Activated T-helper 1 cell treated with anti-CD3 and anti-CD28 coated beads, Interleukin-12 subunit alpha, Interleukin-12 subunit beta, Interleukin-2, Interleukin-4 antibody, amounts not matched to agents 30 ng/mL and 10 ng/mL and 1 ng/mL, durations not matched to agents 14 hours and 24 hours and 36 hours (primary cell): ENCODE measurements at regions not wholly inside any gene's neighbourhood (a gene's known extent, or its start where the extent isn't known, plus 50 kb on each side); places are given as distances from the start of the nearest gene placed in this dataset.
"Not testable (repeated sequence)": the region's sequence is repeated elsewhere in the genome, so short reads cannot be mapped to it uniquely, and the experiment has no call there.

Source experiments
- DNase-seq: peaks from one replicate; pipeline ENCODE4 v3.0.0; 2021; ENCODE audit warnings: low spot score
- H3K27ac Mint-ChIP-seq: one replicate; pipeline ENCODE4 v1.8.0; 2021; ENCODE audit warnings: mild to moderate bottlenecking, mixed read lengths
- H3K27me3 Mint-ChIP-seq: one replicate; pipeline ENCODE4 v1.8.0; 2022; ENCODE audit warnings: mild to moderate bottlenecking, moderate library complexity, mixed read lengths; ENCODE audit not compliant: insufficient read depth
- H3K36me3 Mint-ChIP-seq: one replicate; pipeline ENCODE4 v1.8.0; 2021; ENCODE audit warnings: low read depth, mixed read lengths
- H3K4me1 Mint-ChIP-seq: one replicate; pipeline ENCODE4 v1.8.0; 2021; ENCODE audit warnings: low read depth, mixed read lengths
- H3K4me3 Mint-ChIP-seq: one replicate; pipeline ENCODE4 v1.8.0; 2021; ENCODE audit warnings: mild to moderate bottlenecking, moderate library complexity, mixed read lengths
- H3K9me3 Mint-ChIP-seq: one replicate; pipeline ENCODE4 v1.8.0; 2021; ENCODE audit warnings: mixed read lengths
- intact Hi-C: fragments of 100-400 bp; cut with micrococcal nuclease; formaldehyde crosslinking; loops from one replicate; pipeline ENCODE4 v1.15.1; 2024

DNA sequence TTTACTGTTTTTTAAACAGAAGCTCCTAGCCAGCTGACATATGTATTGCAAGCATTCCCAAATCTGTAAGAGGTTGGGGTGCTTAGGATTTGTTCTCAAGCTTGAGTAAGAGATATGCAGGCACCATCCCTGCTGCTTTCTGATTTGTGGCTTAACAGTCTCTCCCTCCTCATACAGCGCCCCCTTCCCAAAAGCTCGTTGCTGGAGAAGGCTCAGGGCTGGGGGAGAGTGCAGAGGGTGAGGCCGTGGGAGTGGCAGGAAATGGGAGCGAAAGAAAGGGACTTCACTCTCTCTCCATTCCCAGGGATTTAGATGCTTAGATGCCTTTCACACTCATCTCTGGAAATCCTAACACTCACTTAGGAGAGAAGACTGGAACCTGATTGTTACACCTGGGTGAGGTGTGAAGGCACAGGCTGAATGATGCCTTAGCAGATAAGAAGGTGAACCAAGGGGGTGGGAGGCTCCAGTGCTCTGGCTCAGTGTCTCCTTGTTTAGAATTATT, 172.0 kb downstream of the C12orf75 start:
- Mint-ChIP-seq H3K27me3 (peaks cover 4% of the 10 kb centered on the region), H3K9me3 (no peaks in the 10 kb centered on the region), H3K27ac (no peak overlapping the region), H3K36me3 (no peaks in the 10 kb centered on the region), H3K4me3 (no peak overlapping the region), H3K4me1 (no peaks in the 10 kb centered on the region)
- DNase-seq: no peak
- intact Hi-C loops: no loop called here

DNA sequence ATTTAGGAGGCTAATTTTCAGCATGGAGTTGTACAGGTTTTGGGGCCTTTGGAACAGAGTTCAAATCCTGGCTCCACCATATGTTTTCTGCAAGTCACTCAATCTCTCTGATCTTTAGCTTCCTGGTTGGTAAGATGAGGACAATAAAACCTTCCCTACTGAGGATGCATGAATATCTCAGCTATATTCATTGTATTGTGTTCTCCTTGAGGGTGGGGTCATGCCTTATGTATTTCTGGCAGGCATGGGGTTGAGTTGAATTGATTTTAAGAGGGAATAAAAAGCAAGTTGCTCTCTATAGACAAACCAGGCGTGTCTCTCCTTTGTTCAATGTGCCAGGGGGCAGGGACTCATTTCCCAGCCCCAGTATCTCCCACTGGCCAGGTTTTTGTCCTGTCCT, 173.1 kb downstream of the C12orf75 start:
- intact Hi-C loops: no loop called here
- no peak for DNase-seq
- no peaks in the 10 kb centered on the region for H3K9me3 Mint-ChIP-seq
- H3K36me3 Mint-ChIP-seq: no peaks in the 10 kb centered on the region
- peaks cover 4% of the 10 kb centered on the region for H3K27me3 Mint-ChIP-seq
- no peak overlapping the region for H3K27ac Mint-ChIP-seq
- H3K4me1 Mint-ChIP-seq: no peaks in the 10 kb centered on the region
- H3K4me3 Mint-ChIP-seq: no peak overlapping the region

DNA sequence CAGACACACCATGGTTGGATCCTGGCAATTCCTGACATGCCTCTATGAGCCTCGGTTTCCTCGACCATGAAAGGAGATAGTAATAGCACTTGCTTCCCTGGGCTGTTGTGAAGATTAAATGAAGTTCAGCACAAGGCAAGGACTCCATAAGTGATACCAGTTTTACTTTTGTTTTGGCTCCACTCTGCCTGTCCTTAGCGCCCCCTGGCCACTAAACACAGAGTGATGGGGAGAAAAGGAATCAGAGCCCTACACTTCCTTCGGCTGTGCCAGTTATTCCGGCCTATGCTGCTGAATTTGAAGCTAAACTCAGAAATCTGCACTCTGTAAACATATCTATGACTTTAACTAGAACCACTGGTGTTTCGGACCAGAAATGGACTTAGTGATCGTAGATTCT, 173.8 kb downstream of the C12orf75 start:
- Mint-ChIP-seq H3K36me3 (no peaks in the 10 kb centered on the region), H3K27ac (no peak overlapping the region)
- intact Hi-C loops: no loop called here

DNA sequence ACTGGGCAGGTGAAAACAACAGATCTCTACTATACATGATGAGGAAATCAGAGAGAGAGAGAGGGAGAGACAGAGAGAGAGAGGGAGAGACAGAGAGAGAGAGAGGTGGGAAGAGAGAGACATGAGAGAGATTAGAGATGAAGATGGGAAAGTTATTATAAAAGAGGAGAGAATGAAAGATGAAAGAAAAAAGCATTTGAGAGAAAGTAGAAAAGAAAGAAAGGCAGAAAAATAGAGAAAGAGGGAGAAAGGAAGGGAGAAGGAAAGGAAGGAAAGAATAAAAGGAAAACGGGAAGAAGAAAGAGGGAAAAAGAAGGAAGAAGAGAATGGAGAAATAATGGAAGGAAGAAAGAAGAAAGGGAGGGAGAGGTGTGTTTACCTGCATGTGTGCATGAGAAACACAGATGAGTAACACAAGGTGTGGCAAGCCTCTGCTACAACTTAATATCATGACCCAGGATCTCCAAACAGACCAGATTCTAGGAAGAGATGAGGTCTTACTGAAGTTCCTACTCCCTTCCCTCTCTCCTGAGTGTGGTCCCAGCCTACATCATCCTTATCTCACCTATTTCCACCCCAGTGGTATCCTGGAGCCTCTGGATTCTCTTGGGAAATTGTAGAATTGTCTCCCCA, 176.3 kb downstream of the C12orf75 start:
- H3K9me3 Mint-ChIP-seq: no peaks in the 10 kb centered on the region
- H3K27me3 Mint-ChIP-seq: no peaks in the 10 kb centered on the region
- no peaks in the 10 kb centered on the region for H3K36me3 Mint-ChIP-seq
- DNase-seq: no peak
- H3K4me1 Mint-ChIP-seq: no peaks in the 10 kb centered on the region
- H3K27ac Mint-ChIP-seq: no peak overlapping the region
- no peak overlapping the region for H3K4me3 Mint-ChIP-seq
- intact Hi-C loops: no loop called here

More for the DNA sequence above, 173.8 kb downstream of the C12orf75 start:
- no peak for DNase-seq
- Mint-ChIP-seq H3K4me3 (no peak overlapping the region), H3K9me3 (no peaks in the 10 kb centered on the region), H3K27me3 (peaks cover 4% of the 10 kb centered on the region), H3K4me1 (no peaks in the 10 kb centered on the region)

DNA sequence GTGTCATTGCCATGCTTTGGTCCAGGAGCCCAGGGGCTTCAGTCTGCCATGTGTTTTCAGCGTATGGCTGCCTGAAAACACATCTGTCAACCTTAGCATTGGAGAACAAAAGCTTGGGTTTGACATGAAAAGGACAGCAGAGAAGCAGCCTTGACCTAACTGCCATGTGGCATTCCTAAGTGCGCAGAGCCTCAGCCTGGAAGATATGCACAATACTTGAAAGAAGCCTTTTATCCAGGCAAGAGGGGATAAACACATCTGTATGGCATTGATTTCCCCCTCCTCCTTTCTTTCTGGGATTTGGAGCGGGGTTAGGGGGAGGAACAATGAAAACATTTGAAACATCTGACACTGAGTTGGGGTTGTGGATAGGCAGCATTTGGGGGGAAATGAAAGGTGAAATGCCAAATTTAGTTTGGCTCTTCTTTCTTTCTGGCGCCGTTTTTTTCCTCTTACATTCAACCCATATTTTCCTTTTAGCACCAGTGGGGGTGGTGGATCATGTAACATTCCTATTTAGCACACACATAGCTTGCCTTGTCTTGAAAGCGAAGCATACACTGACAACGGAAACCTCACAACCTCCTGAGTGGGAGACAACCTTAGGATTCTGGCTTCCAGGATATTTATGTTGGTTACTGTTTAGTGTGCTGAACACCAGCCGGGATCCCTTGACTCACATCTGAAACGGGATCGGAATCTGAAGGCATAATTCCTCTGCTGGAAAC, 177.0 kb downstream of the C12orf75 start:
- no peaks in the 10 kb centered on the region for H3K36me3 Mint-ChIP-seq
- peaks cover 2% of the 10 kb centered on the region for H3K27me3 Mint-ChIP-seq
- no peak overlapping the region for H3K27ac Mint-ChIP-seq
- H3K4me3 Mint-ChIP-seq: no peak overlapping the region
- H3K4me1 Mint-ChIP-seq: no peaks in the 10 kb centered on the region
- no peak for DNase-seq
- intact Hi-C loops: no loop called here
- no peaks in the 10 kb centered on the region for H3K9me3 Mint-ChIP-seq

DNA sequence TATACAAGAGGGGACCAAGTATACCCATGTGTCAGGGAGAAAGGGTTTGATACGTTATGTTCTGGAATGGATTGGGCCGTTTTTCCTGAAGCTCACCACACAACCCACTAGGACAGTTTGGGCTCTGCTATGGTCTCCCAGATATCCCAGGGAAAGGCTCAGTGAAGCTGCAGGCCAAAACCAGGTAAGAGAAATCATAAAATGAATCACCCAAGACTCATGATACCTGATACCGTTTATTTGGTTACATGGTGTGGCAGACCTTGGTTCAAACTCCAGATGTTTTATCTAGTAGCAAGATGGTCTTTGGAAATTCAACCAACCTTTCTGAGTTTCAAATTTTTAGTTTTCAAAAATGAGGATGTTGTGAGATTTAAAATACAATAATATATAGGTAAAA, 177.6 kb downstream of the C12orf75 start:
- peaks cover 2% of the 10 kb centered on the region for H3K27me3 Mint-ChIP-seq
- no peaks in the 10 kb centered on the region for H3K4me1 Mint-ChIP-seq
- no peak for DNase-seq
- H3K4me3 Mint-ChIP-seq: no peak overlapping the region
- H3K9me3 Mint-ChIP-seq: no peaks in the 10 kb centered on the region
- no peaks in the 10 kb centered on the region for H3K36me3 Mint-ChIP-seq
- H3K27ac Mint-ChIP-seq: no peak overlapping the region
- intact Hi-C loops: no loop called here

DNA sequence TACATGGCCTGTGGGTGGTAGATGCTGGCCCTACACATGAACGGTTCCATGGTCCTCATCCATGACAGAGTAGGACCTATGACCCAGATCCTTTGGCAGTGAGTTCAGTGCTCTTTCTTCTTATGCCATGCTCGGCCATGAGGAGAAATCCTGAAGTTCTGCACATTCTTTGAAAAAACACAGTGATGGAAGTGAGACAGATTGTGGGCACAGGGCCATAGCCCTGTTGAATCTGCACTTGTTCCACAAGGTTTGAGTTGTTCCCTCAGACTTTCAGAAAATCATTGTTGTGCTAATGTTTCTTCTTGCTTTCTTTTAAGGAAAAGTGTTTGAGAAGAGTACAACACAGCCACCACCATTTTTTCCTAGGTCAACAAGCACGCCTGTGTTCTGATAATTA, 180.0 kb downstream of the C12orf75 start:
- Mint-ChIP-seq H3K27me3 (peaks cover 2% of the 10 kb centered on the region), H3K27ac (no peak overlapping the region), H3K9me3 (no peaks in the 10 kb centered on the region), H3K36me3 (no peaks in the 10 kb centered on the region), H3K4me3 (no peak overlapping the region), H3K4me1 (no peaks in the 10 kb centered on the region)
- intact Hi-C loops: no loop called here
- no peak for DNase-seq

DNA sequence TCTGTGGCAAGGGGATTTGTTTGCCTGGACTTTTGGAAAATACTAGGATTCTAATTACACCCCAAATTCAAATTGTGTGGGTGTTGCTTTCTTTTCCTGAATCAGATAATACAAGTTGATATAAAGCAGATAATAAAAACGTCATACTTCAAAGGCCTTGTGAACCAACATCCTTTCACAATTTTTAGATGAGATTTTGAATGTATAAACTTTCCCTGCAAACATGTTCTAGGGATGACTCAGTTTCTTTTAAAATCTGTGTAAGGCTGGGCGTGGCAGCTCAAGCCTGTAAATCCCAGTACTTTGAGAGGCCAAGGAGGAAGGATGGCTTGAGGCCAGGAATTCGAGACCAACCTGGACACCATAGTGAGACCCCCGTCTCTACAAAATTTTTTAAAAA, 182.4 kb downstream of the C12orf75 start:
- H3K27me3 Mint-ChIP-seq, H3K27ac Mint-ChIP-seq, H3K4me3 Mint-ChIP-seq, intact Hi-C loops, H3K36me3 Mint-ChIP-seq, H3K9me3 Mint-ChIP-seq, DNase-seq, H3K4me1 Mint-ChIP-seq: not testable (repeated sequence)

GRCh38 chr12:105522166-105522825, 191.8 kb downstream of the C12orf75 start:
- no peak overlapping the region for H3K27ac Mint-ChIP-seq
- DNase-seq: no peak
- no peak overlapping the region for H3K4me3 Mint-ChIP-seq
- no peaks in the 10 kb centered on the region for H3K36me3 Mint-ChIP-seq
- no peaks in the 10 kb centered on the region for H3K9me3 Mint-ChIP-seq
- intact Hi-C loops: no loop called here
- no peaks in the 10 kb centered on the region for H3K4me1 Mint-ChIP-seq
- peaks cover 3% of the 10 kb centered on the region for H3K27me3 Mint-ChIP-seq

GRCh38 chr12:105523164-105524057, 192.9 kb downstream of the C12orf75 start:
- intact Hi-C loops: no loop called here
- no peaks in the 10 kb centered on the region for H3K9me3 Mint-ChIP-seq
- H3K27ac Mint-ChIP-seq: no peak overlapping the region
- no peak for DNase-seq
- H3K4me1 Mint-ChIP-seq: no peaks in the 10 kb centered on the region
- H3K27me3 Mint-ChIP-seq: peaks cover 3% of the 10 kb centered on the region
- H3K4me3 Mint-ChIP-seq: no peak overlapping the region
- H3K36me3 Mint-ChIP-seq: no peaks in the 10 kb centered on the region

GRCh38 chr12:105524961-105525360, 194.5 kb downstream of the C12orf75 start:
- Mint-ChIP-seq H3K27ac (no peak overlapping the region), H3K9me3 (no peaks in the 10 kb centered on the region), H3K36me3 (no peaks in the 10 kb centered on the region), H3K4me3 (no peak overlapping the region), H3K27me3 (peaks cover 4% of the 10 kb centered on the region), H3K4me1 (no peaks in the 10 kb centered on the region)
- DNase-seq: no peak
- intact Hi-C loops: no loop called here

GRCh38 chr12:105534068-105534467, 203.6 kb downstream of the C12orf75 start:
- Mint-ChIP-seq H3K4me1 (no peaks in the 10 kb centered on the region), H3K4me3 (no peak overlapping the region), H3K9me3 (peaks cover 12% of the 10 kb centered on the region), H3K36me3 (no peaks in the 10 kb centered on the region), H3K27me3 (peaks cover 5% of the 10 kb centered on the region), H3K27ac (no peak overlapping the region)
- DNase-seq: no peak
- intact Hi-C loops: no loop called here
